ENCODE measurements at regions not wholly inside any gene's neighbourhood (a gene's known extent, or its start where the extent isn't known, plus 50 kb on each side); places are given as distances from the start of the nearest gene placed in this dataset.
"Not testable (repeated sequence)": the region's sequence is repeated elsewhere in the genome, so short reads cannot be mapped to it uniquely, and the experiment has no call there.

DNA sequence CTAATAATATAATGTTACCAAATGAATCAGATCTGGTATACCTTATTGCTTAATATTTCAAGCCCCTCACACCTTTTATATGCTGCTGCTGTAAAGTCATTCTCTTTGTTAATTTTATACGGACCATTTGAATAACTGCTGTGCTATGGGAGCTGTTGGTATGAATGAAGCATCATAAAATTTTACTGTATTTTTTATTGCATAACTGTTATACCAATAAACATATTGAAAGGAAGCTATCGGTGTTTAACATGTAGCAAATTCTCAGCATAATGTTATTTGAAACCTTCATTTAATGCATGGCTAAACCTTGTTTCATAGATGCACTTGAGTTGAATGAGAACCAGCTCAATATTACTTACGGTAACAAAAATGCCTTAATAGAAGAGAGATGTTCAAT is 1040.3 kb downstream of the SOCS6 start:
- no peak for DNase-seq

- DNase-seq = peak; percentile 13
Measured at GRCh38 chr18:71327850-71328249, 1039.0 kb downstream of the SOCS6 start.

DNA sequence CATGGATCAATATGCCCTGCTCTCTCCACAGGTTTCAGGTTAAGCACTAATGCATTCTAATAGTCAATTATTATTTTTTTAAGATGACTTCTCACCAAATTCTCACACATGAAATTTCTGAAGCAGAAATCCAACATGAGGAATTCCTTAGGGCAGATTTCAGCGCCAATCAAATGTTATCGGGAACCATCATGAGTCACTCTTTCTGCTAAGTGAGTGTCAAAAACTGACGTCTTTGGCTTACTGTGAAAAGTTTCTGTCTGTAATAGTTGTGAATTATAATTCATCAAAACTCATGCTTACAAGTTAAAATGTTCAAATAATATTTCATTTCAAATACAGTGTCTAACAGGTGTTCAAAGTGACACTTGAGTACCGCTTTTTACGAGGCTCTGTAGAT is 1038.6 kb downstream of the SOCS6 start:
- DNase-seq = peak; percentile 45

- DNase-seq = no peak
Measured at GRCh38 chr18:71326826-71327225, 1038.0 kb downstream of the SOCS6 start.

GRCh38 chr18:71324356-71324755 is 1035.5 kb downstream of the SOCS6 start:
- no peak for DNase-seq

GRCh38 chr18:71322201-71322600 is 1033.4 kb downstream of the SOCS6 start:
- no peak for DNase-seq

DNA sequence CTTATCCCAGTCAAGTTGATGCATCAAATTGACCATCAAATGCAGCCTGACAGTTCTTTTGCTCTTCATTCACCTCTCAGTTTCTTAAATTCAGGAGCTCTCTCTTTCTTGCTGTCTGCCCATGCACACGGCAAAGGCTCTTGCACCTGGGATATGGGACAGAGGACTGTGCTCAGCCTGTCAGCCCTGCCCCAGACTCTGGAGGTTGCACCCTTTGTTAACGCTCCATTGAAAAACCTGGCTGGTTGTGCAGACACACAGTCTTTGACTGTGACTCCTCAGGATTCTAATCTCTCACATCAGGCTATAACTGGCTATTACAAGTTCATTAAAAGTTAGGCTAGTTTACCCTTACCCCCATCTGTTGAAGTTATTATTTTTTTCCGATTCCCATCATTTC is 1032.5 kb downstream of the SOCS6 start:
- no peak for DNase-seq

- no peak for DNase-seq
Measured at GRCh38 chr18:71304856-71305255, 1016.0 kb downstream of the SOCS6 start.

DNA sequence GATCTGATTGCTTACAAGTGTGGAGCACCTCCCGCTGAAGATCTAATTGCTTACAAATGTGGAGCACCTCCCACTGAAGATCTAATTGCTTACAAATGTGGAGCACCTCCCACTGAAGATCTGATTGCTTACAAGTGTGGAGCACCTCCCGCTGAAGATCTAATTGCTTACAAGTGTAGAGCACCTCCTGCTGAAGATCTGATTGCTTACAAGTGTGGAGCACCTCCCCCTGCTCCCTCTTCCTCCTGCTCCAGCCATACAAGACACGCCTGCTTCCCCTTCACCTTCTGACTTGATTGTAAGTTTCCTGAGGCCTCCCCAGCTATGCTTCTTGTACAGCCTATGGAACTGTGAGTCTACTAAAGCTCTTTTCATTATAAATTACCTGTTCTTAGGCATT is 1014.9 kb downstream of the SOCS6 start:
- not testable (repeated sequence) for DNase-seq

- no peak for DNase-seq
Measured at GRCh38 chr18:71301596-71301995, 1012.8 kb downstream of the SOCS6 start.

DNA sequence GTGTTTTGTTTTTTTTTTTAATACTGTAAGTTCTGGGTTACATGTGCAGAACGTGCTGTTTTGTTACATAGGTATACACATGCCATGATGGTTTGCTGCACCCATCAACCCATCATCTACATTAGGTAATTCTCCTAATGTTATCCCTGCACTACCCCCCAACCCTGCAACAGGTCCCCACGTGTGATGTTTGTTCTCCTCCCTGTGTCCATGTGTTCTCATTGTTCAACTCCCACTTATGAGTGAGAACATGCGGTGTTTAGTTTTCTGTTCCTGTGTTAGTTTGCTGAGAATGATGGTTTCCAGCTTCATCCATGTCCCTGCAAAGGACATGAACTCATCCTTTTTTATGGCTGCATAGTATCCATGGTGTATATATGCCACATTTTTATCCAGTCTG is 1005.4 kb downstream of the SOCS6 start:
- DNase-seq = not testable (repeated sequence)

DNA sequence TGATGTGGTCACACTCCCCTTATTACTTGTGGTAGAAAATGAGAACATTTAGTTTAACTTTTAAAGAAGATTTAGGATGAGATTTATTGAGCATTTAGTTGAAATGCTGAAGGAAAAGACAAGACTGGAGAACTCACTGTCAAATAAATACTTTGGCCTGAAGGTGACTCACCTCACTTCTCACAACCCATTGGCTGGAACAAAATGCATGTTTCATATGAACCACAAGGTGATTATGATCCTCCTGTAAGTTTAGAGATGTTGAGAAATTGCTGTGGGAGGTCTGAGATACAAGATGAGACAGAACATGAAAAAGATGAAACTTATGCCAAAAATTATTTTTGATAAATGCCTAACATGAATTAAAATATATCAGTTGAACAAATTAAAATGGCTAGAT is 1004.5 kb downstream of the SOCS6 start:
- peak; percentile 55 for DNase-seq

DNA sequence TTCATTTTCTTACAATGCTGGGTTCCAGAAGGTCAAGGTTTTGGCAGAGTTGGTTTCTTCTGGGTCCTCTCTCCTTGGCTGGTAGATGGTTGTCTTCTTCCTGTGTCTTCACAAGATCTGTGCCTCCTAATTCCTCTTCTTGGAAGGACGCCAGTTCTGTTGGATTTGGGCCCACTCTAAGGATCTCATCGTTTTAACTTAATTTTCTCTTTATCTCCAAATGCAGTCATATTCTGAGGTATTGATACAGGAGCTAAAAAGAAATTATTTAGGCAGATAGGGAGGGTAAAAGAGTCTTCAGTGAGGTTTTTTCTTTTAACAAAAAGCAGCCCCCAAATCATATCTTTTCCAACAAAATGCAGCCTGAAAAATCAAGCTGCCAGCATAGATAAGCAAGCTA is 998.4 kb downstream of the SOCS6 start:
- no peak for DNase-seq

DNA sequence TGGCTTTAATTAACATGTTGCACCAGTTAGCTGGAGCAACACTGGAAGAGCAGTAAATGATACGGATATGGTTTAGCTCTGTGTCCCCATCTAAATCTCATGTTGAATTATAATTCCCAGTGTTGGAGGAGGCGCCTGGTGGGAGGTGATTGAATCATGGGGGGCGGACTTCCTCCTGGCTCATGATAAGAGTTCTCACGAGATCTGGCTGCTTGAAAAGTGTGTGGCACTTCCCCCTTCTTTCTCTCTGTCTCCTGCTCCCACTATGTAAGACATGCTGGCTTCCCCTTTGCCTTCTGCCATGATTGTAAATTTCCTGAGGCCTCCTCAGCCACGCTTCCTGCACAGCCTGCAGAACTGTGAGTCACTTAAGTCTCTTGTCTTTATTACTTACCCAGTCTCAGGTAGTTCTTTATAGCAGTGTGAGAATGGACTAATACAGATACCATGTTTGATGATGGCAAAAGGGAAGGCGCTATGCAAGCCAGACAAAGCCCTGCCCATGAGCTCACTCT is 963.6 kb downstream of the SOCS6 start:
- DNase-seq = peak; percentile 1

GRCh38 chr18:71250191-71250590 is 961.3 kb downstream of the SOCS6 start:
- DNase-seq = no peak

DNA sequence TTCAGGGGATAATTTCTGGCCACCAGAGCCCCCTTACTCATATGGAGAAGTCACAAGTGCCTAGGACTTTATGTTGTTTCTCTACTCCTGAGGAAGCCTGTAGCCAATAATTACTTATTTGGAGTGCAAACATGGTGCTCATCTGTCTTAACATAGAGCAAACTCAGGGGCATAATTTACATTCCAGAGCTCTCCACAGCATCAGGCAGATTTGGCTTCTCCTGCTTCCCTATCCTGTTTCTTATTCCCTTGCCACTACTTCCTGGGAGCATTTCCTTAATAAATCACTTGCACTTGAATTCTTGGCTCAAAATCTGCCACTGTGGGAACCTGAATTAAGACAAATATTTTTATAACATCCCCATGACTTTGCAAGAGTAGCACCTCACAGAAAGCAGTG is 960.9 kb downstream of the SOCS6 start:
- DNase-seq = peak; percentile 12

- no peak for DNase-seq
Measured at GRCh38 chr18:71242981-71243380, 954.1 kb downstream of the SOCS6 start.

GRCh38 chr18:71238974-71239624 is 950.3 kb downstream of the SOCS6 start:
- DNase-seq = no peak

DNA sequence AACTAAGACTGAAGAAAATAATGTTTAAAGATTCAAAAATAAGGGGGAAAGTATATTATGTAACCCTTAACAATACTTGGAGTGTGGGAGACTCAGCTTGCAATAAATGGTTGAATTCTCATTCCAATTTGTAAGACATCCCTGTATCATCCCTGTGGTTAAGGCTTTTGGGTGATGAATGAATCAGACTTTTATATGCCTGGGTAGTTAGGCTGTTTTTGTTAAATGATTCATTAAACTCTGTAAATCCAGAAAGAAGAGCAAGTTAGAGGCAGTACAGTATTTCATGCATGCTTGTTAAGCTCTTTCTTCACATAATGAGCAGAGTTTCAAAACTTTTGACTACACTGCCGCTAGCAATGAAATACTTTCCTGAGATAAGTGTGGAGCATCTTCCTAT is 948.8 kb downstream of the SOCS6 start:
- peak; percentile 8 for DNase-seq

DNA sequence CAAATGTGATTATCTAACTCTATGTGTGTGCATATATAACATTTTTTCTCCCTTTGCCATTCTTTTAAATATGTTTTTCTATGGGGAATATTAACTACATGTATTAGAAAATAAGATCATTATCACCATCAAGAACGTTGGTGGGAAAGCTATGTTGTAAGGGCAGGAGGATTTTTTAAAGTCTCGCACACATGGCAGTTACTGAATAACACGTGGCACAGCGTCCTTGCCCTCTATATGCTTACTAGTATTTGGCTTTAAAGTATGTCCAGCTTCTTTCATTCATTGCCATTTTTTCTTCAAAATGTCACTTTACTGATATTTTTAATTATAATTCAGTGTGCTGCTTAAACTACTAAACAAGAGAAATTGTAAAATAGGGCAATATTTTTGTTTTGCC is 944.3 kb downstream of the SOCS6 start:
- no peak for DNase-seq

DNA sequence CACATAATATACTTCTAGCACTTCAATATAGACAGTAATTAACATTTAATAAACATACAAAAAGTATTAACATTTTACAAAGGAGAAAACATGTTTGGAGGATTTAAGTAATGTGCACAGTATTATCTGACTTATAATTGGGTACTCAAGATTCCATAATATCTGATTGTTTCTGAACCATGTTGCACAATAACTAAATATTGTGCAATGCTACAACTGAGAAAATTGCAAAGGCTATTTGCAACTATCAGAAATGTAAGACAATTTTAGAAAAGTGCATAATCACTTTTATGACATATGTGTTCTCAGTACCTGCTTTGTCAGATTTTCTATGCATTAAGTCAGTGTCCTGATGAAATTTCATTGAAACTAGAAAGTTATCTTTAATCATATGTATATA is 934.6 kb downstream of the SOCS6 start:
- DNase-seq = no peak

- DNase-seq = no peak
Measured at GRCh38 chr18:71221405-71221804, 932.6 kb downstream of the SOCS6 start.

GRCh38 chr18:71212739-71213138 is 923.9 kb downstream of the SOCS6 start:
- DNase-seq = not testable (repeated sequence)

- no peak for DNase-seq
Measured at GRCh38 chr18:71212222-71212621, 923.4 kb downstream of the SOCS6 start.

DNA sequence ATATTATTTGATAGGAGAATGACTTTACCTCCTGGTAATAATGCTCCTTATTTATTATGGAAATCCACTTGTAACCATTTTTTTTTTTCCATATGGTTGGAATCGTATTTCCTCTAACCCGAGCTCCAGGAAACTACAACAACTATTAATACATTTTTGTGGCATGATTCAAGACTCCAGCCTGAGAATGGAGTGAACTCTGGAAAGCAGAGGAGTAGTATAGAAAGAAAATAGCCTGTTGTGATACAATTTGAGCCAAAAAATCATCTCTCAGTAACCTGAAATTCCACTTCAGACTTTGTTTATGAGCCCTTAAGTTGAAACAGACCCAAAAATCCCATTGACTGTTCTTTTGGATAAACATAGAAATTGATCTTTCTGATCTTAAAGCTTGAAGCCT is 921.1 kb downstream of the SOCS6 start:
- DNase-seq = peak; percentile 41

Data from NCI-H226 (cell line).